ENCODE measurements at regions not wholly inside any gene's neighbourhood (a gene's known extent, or its start where the extent isn't known, plus 50 kb on each side); places are given as distances from the start of the nearest gene placed in this dataset.

GRCh38 chr3:166111562-166111961 is 274.3 kb upstream of the BCHE start:
- no peak overlapping the region for H3K4me3 ChIP-seq (ENCODE audit: low read depth, low read length)
- DNase-seq (ENCODE audit: low read depth) = no peak
- no peak for TF ChIP-seq CTCF (IDR thresholded peaks at IDR 0.05; ENCODE audit: low read depth, low read length, missing control alignments)
- in situ Hi-C loops (cut with HindIII; ENCODE audit: low sequenced_read_pairs) = no loop called here

- no peak for DNase-seq (ENCODE audit: low read depth)
- no peak for TF ChIP-seq CTCF (IDR thresholded peaks at IDR 0.05; ENCODE audit: low read depth, low read length, missing control alignments)
- H3K4me3 ChIP-seq (ENCODE audit: low read depth, low read length) = no peak overlapping the region
- in situ Hi-C loops (cut with HindIII; ENCODE audit: low sequenced_read_pairs) = no loop called here
Observed at GRCh38 chr3:166110102-166110501, 272.9 kb upstream of the BCHE start.

- TF ChIP-seq CTCF (IDR thresholded peaks at IDR 0.05; ENCODE audit: low read depth, low read length, missing control alignments) = no peak
- H3K4me3 ChIP-seq (ENCODE audit: low read depth, low read length) = no peak overlapping the region
- DNase-seq (ENCODE audit: low read depth) = no peak
- in situ Hi-C loops (cut with HindIII; ENCODE audit: low sequenced_read_pairs) = no loop called here
Observed at GRCh38 chr3:166104938-166105337, 267.7 kb upstream of the BCHE start.

GRCh38 chr3:166100730-166101129 is 263.5 kb upstream of the BCHE start:
- H3K4me3 ChIP-seq (ENCODE audit: low read depth, low read length) = no peak overlapping the region
- no peak for DNase-seq (ENCODE audit: low read depth)
- in situ Hi-C loops (cut with HindIII; ENCODE audit: low sequenced_read_pairs) = no loop called here
- TF ChIP-seq CTCF (IDR thresholded peaks at IDR 0.05; ENCODE audit: low read depth, low read length, missing control alignments) = no peak

- in situ Hi-C loops (cut with HindIII; ENCODE audit: low sequenced_read_pairs) = no loop called here
- H3K4me3 ChIP-seq (ENCODE audit: low read depth, low read length) = no peak overlapping the region
- DNase-seq (ENCODE audit: low read depth) = no peak
- TF ChIP-seq CTCF (IDR thresholded peaks at IDR 0.05; ENCODE audit: low read depth, low read length, missing control alignments) = no peak
Observed at GRCh38 chr3:166089575-166089974, 252.4 kb upstream of the BCHE start.

GRCh38 chr3:166085164-166085856 is 248.1 kb upstream of the BCHE start:
- H3K4me3 ChIP-seq (ENCODE audit: low read depth, low read length) = no peak overlapping the region
- in situ Hi-C loops (cut with HindIII; ENCODE audit: low sequenced_read_pairs) = no loop called here
- no peak for DNase-seq (ENCODE audit: low read depth)
- TF ChIP-seq CTCF (IDR thresholded peaks at IDR 0.05; ENCODE audit: low read depth, low read length, missing control alignments) = no peak
